ENCODE measurements at regions not wholly inside any gene's neighbourhood (a gene's known extent, or its start where the extent isn't known, plus 50 kb on each side); places are given as distances from the start of the nearest gene placed in this dataset.
"Not testable (repeated sequence)": the region's sequence is repeated elsewhere in the genome, so short reads cannot be mapped to it uniquely, and the experiment has no call there.

DNA sequence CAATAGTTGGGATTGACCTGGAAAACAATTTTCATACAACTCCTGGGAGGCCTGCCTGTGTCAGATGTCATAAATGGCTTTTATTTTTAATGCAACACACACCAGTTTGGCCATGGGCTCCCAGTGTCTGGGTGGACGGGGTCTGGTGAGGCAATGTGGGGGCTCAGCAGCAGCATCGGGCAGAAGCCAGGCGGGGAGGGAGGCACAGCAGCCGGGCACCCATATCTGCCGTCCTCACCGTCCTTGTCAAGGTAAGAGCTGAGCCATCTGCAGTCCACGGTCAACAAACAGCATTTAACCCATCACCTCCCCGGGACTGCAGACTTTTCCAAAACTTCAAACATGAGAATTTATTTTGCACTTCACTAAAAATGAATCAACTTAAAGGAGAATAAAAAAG, 154.0 kb upstream of the ZNF469 start:
- not testable (repeated sequence) for DNase-seq (ENCODE audit: low spot score)

DNA sequence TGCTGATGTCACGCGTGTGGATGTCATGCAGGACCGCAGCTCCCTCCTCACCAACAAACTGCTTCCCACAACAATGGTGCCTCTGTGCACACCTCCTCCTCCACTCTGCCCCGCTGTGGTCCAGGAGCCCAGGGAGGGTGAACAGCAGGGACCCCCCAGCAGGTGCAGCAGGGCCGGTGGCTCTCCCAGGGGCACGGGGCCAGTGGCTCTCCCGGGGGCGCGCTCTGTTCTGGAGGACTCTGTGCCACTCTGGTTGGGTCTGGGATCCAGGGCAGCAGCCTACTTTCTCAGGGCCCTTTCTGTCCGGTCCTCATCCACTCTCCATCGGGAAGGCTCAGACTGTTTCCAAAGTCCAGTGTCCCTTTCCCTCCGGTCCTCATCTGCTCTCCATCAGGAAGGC, 153.0 kb upstream of the ZNF469 start:
- not testable (repeated sequence) for DNase-seq (ENCODE audit: low spot score)

DNA sequence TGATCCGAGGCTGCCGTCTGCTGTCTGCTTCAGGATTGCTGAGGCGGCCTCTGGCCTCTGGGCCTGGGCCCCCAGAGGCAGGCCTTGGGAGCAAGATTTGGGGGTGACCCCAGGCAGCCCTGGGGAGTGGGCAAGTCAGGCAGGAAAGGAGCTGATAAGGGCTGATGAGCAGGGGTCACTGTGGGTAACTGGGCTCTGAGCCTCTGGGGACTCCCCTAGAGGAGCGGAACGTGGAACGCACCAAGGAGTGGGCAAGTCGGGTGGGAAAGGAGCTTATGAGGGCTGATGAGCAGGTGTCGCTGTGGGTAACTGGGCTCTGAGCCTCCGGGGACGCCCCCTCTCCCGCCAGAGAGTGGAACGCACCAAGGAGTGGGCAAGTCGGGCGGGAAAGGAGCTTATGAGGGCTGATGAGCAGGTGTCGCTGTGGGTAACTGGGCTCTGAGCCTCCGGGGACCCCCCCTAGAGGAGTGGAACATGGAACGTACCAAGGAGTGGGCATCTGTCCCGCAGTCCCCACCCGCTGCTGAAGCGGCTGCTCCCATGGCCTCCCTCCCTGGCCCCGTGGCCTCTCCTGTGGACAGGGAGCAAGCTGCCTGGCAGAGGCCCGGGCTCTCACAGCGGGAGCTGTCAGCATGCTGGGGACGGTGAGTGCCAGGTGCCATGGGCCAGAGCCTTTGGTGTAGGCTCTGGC, 152.3 kb upstream of the ZNF469 start:
- not testable (repeated sequence) for DNase-seq (ENCODE audit: low spot score)

DNA sequence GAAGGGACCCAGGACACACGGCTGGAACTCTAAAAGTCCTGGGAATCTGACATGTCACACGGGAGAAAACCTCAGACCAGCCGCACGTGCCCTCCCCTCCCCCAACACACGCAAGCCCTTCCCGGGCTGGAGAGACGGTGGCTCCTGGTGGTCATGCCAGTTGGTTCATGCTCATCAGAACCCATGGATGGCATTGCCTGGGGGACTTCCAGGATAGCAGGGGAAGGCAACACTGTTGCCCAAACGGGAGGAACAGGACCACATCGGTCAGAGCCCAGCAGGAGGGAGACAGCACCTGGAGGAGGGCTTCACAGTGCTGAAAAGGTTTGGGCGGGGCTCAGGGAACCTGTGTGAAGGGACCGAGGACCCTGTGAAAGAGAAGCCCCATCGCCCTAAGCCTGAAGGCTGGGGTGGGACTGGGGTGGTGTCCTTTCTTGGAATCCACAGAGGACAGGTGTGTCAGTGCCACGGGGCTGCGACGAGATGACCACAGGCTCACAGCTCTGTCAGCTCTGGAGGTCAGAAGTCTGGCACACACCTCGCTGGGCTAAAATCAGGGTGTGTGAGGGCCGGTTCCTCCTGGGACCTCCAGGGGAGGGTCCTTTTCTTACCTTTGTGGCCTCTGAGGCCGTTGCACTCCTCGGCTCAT, 151.7 kb upstream of the ZNF469 start:
- DNase-seq (ENCODE audit: low spot score), result not testable (repeated sequence)

DNA sequence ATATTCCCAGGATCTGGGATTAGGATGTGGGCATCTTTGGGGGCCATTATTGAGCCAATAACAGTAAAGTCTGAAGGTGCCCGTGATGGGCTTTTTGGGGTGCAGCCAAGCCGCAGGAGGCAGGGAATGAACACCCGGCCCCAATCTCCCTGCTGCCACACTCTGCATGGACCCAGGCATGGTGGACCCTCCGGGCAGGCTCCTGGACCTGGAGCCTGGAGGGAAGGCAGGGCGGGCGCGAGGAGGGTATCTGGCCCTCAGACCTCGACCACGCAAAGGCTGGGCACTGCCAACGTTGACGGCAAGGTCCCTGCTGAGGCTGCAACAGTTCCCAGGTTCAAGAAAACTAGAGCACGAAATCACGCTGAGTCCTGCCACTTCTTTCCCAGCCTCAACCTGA, 150.9 kb upstream of the ZNF469 start:
- not testable (repeated sequence) for DNase-seq (ENCODE audit: low spot score)

DNA sequence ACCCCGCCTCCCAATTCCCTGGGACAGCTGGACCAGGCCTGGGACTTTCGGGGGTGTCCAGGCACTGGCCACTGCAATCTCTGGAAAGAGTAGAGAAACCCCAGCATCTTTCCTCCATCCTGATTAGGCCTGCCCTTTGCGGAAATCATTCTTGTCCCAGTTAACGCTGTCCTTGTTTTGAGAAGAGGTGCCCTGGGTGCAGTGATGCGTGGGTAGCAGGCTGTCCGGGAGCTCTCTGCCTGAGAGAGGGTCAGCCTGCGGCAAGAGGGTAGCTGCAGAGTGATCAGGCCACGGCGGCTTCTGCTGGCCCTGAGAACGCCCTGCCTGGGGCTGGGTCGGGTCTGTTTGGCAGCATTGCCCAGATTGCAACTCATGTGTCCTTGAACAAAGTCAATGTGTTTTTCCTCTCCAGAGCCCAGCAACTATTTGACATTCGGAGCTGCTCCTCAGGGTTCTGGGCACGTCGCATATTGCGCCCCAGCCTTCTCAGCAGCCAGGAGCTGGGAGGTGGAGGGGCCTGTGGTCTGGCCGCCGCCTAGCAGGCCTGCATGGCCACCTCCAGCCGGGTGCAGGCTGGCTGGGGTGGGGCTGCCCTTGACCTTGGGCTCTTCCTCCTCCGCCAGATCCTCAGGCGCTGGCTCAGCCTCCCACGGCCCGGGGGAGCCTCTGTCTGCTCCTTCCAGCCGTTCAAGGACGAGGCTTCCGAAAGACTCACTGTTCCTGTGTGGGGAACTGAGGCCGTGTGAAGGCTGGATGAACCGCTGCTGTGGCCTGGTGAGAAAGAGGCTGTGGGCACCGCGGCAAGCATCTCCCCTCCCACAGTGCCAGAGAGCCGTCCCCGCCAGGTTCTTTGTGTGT, 150.1 kb upstream of the ZNF469 start:
- not testable (repeated sequence) for DNase-seq (ENCODE audit: low spot score)

DNA sequence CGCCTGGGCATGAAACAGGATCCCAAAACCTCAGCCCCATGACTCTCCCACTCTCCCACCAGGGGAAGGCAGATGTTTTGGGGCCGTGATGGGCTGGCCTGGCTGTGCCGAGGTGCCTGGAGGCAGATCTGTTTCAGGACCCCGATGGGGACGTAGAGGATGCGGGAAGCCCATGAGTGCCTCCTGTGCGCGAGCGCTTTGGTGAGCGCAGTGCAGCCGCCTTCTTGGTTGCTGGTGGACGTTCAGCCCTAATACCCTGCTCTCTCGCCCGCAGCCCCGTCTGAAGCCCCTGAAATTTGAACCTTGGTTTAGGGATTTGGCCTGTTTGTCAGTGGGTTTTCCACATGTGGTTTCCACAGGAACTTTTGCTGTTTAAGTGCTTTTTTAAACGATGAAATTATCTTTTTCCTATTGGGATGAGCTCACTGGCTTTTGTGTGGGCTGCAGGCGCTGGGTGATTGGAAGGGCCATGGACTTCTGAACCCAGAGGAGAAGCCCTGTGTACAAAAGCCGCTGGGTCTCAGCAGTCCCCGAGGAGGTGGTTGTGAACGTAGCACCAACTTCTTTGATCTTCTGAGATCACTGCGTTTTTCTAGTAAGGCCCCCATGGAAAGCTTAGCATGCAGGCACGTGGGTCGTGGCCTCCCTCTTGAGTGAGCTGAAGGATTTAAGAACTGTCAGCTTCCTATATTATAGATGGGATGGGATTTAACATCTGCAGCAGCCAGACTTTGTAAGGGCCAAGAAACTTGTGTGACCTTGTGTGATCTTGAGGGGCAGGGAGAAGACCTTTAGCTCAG, 148.9 kb upstream of the ZNF469 start:
- not testable (repeated sequence) for DNase-seq (ENCODE audit: low spot score)

DNA sequence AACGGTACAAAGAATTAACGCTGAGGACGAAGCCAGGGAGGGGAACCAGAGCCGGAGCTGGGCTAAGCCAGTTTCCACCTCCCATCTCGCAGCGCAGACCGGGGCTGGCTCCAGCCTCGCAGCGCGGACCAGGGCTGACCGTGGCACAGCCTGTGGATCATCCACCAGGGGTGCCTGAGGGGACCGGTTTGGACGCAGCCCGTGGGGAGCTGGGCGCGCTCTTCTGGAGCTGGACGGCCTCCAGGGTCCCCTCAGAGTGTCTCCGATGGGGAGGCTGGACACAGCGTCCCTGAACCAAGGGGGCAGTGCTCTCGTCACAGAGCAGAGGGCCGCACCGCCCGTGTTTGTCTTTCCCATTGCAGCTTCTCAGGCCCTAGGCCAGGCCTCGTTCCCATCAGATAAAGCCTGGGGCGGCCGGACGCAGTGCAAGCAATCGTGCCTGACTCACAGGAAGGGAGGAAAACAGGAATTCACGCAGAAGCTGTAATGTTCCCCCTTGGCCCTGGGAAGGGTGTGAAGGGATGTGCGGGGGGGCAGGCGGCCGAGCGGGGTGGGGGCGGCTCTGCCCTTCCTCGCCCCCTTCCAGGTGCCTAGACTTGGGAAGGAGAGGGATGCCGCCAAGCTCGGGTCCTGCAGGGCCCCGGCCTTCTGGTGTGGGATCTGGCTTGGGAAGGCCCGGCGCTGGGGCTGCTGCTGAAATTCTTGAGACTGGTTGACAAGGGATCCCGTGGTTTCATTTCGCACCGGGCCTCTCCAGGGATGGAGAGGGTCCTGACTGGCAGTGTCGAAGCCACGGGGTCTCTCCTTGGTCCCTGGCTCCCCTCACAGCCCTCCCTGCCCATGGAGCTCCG, 148.1 kb upstream of the ZNF469 start:
- DNase-seq (ENCODE audit: low spot score), result not testable (repeated sequence)

DNA sequence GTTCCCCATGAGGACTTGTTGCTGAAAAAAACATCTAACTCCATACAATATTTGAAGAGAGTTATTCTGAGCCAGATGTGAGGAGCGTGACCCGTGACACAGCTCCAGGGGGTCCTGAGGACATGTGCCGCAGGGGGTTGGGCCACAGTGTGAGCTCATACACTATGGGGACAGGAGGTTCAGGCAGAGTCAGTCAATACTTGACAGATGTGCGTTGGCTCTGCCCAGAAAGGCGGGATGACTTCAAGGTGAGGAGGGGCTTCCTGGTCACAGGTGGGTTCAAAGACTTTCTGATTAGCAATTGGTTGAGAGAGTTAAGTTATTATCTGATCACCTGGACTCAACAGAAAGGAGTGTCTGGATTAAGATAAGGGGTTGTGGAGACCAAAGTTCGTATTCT, 147.1 kb upstream of the ZNF469 start:
- not testable (repeated sequence) for DNase-seq (ENCODE audit: low spot score)

DNA sequence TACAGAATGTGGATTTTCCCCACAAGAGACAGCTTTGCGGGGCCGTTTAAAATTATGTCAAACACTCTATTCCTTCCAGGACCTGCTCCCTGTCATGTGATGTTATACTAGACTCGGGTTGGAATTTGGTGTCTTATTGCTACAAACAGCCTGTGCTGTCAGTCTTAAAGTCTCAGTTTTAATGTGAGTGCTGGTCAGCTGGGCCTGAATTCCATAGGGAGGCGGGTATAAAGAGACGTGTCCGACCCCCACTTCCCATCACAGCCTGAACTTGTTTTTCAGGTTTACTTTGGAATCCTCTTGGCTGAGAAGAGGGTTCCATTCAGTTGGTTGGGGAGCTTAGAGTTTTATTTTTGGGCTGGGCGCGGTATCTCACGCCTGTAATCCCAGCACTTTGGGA, 146.5 kb upstream of the ZNF469 start:
- DNase-seq (ENCODE audit: low spot score), result not testable (repeated sequence)

DNA sequence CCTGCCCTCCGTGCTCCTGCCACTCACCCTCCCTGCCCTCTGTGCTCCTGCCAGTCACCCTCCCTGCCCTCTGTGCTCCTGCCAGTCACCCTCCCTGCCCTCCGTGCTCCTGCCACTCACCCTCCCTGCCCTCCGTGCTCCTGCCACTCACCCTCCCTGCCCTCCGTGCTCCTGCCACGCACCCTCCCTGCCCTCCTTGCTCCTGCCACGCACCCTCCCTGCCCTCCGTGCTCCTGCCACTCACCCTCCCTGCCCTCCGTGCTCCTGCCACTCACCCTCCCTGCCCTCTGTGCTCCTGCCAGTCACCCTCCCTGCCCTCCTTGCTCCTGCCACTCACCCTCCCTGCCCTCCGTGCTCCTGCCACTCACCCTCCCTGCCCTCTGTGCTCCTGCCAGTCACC, 145.4 kb upstream of the ZNF469 start:
- not testable (repeated sequence) for DNase-seq (ENCODE audit: low spot score)

DNA sequence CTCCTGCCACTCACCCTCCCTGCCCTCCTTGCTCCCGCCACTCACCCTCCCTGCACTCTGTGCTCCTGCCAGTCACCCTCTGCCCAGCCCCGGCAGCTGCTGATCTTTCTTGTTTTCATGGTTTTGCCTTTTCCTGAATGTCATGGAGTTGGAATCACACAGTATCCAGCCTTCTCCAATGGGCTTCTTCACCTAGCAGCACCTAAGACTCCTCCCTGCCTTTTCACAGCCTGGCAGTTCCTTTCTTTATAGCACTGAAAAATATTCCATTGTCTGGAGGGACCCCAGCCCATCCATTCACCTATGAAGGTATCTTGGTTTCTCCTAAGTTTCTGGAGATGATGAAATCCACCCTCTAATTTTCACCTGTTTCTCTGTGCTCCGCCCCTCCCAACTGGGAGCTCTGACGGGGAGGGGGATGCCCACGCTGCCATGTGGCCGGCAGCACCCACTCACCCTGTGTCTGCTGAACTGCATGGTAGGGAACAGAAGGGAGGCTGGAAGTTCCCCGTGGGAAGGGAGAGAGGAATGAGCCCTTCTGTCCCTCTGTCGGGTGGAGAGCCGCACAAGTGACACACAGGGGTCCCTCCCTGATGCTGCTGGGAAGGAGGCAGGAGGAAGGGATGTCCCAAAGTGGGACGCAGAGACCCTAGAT, 144.9 kb upstream of the ZNF469 start:
- not testable (repeated sequence) for DNase-seq (ENCODE audit: low spot score)

DNA sequence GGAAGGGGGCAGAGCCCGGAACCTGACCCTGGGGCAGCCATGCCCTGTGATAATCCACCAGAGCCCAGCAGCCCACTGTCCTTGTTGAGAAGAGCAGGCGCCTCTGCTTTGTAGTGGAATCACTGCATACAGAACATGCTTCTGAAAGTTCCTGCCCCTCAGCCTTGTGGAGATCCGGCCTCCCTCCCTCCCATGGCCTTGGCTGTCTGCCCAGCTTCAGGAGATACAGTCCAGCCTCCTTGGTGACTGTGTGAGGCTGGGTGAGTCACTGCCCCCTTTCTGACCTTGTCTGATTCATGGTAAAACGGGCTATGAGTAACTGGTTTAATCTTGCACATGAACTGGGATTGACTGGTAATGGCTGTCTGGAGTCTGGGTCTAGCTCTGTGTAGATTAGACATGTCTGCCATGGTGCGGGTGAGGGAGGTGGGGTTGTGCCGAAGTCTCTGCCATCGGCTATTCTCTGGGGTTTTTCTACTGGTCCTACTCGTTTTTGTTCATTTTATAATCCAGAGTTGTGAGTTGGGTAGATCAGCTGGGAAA, 144.0 kb upstream of the ZNF469 start:
- DNase-seq (ENCODE audit: low spot score), result peak; percentile 94

DNA sequence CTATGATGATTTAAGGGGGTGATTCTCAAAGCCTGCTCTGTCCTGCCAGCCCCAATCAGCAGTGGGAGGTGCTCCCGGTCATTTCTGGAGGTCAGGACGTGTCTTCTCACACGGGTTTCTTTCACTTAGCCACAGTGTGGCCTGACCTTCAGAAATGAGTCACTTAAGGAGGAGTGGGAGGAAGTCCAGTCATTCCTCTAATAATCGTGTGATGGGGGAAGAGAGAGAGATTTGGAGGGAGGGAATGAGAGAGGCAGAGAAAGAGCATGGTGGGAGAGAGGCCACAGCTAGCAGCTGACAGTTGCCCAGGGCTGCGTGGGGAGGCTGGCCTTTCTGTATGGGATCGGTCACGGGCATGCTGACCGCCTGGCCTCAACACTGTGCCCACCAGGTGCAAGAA, 142.6 kb upstream of the ZNF469 start:
- DNase-seq (ENCODE audit: low spot score), result not testable (repeated sequence)

DNA sequence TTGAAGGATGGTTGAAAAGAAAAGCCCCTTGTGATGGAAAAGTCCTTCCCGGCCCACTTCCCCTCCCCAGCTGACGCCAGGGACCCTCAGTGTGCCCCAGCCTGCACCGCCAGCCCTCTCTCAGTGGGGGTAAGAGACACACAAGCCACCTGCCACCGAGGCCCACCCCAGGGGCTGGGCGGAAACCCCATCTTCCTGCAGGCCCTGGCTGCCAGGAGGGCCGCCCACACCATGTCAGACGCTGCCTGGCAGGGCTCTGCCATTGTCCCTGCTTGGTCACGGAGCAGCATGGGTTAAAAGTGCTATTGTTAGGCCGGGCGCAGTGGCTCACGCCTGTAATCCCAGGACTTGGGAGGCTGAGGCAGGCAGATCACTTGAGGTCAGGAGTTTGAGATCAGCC, 142.0 kb upstream of the ZNF469 start:
- DNase-seq (ENCODE audit: low spot score), result not testable (repeated sequence)

DNA sequence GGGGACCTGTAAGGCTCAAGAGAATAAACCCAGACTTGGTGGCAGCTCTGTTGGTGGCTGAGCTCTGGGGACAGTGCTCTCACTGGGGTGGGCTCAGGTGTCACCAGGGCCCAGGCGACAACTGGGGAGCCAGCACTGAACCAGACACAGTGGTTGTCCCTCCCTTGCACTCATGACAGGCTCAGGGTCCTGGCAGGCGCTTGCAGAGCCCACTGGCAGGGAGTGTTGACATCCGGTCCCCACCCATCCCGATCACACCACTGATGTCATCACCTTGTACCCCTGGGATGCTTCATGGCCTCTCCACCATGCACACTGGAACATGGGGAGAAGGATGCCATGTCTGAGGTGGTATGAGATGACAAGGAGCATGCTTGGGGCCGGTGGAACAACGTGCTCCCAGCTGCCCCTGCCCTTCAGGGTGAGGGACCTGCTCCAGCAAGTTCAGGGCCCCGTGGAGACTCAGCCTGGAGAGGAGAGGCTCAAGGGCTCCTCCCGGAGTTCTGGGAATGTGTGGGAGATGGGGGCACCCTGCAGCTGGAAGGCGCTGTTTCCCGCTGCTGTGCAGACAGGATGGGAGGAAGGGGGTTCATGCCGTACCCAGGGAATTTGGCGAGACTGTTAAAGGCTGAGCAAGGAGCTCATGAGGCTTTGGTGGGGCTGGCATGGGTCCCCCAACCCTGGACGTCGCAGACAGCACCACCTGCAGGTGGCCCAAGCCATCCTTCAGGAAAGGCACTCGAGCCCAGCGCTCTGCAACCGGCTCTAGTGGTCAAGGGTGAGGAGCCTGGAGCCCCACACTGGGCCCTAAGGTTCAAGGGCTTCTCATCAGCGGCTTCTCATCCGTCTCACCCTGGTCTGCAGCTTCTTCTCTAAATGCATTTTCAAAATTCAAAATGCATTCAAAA, 141.1 kb upstream of the ZNF469 start:
- not testable (repeated sequence) for DNase-seq (ENCODE audit: low spot score)

DNA sequence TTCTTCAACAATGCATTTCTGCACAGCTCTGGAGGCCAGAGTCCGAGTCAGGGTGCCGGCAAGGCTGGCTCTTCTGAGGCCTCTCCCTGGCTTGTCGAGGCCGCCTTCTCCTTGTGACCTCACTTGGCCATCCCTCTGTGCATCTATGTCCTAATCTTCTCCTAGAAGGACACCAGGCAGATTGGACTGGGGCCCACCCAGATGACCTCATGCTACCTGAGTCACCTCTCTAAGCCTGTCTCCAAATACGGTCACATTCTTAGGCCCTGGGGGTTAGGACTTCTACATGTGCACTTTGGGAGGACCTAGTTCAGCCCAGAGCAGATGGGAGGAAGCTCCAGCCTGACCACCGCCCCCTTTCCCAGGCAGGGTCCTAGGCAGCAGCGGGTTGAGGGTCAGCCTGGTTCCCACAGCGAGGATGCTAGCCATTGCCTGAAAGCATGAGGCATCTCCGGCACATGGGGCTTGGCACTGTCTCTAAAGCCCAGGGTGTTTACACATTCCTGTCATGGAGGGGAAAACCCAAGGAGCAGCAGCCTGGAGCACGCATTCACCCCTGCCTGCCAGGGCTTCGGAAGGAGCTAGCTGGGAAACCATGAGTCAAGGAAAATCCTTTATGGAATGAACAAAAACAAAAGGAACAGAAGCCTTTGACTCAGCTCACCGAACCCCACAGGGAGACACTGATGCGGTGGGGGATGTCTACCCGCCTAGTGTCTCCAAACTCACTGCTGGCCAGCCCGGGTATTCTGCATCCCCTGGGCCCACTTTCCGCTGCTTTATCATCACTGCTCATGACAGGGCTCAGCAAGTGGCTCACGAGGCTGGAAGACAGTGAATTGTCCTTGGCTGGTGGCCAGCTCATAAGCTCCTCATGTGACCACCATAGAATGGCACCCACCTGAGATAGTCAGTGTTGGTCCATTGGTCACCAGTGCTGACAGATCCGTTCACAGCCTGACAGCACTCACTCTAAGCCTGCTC, 140.2 kb upstream of the ZNF469 start:
- DNase-seq (ENCODE audit: low spot score), result peak; percentile 55

DNA sequence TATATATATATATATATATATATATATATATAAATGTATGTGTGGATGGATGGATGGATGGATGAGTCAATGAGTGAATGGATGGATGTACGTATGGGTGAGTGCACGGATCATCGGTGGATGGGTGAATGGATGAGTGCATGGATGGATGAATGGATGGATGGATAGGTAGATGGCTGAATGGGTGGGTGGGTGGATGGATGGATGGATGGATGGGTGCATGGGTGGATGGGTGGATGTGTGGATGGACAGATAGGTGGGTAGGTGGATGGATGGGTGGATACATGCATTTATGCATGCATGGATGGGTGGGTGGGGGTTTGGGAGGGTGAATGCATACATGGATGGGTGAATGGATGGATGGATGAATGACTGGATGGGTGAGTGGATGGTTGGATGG, 138.8 kb upstream of the ZNF469 start:
- not testable (repeated sequence) for DNase-seq (ENCODE audit: low spot score)
